ES-I3 (cell line): ENCODE measurements at regions not wholly inside any gene's neighbourhood (a gene's known extent, or its start where the extent isn't known, plus 50 kb on each side); places are given as distances from the start of the nearest gene placed in this dataset.

Experiments
- H3K36me3 ChIP-seq: 2 replicates; pipeline ENCODE4 v1.6.1; 2013; ENCODE audit warnings: mild to moderate bottlenecking, low read length, control low read depth, moderate library complexity; ENCODE audit not compliant: insufficient read depth
- H3K4me1 ChIP-seq: 2 replicates; pipeline ENCODE4 v1.6.1; 2013; ENCODE audit warnings: mild to moderate bottlenecking, control low read depth, low read length; ENCODE audit not compliant: insufficient read depth
- H3K9ac ChIP-seq: 2 replicates; pipeline ENCODE4 v1.6.1; 2013; ENCODE audit warnings: low read depth, mild to moderate bottlenecking, low read length, moderate library complexity
- H3K9me3 ChIP-seq: 2 replicates; pipeline ENCODE4 v1.6.1; 2013; ENCODE audit warnings: mild to moderate bottlenecking, low read length, moderate library complexity; ENCODE audit not compliant: control insufficient read depth, insufficient read depth

DNA sequence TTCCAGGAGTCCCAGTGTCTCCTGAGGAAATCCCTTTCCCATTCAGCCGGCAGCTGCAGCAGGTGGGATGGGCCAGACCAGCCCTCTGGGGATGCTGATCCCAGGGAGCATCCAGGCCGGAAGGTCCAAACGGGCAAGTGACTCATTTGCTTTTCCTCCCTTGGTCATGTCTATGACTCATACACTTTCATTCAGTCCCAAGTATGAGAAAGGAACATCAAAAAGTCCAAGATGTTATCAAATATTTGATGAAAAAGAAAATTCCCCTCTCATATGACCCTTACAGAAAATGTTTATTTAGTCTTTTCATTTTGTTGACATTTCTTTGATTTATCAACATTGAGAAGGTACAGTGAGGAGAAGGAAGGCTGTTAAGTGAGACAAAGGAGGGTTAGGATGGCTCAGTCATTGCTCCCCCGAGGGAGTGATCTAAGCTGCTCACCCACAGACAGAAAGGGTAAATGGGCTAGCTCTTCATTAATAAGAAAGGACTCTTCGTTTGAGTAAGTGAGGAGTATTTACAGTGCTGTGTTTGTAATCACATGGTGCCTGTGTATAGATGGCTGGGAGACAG is 117.6 kb upstream of the ANKRD55 start:
- H3K9ac ChIP-seq: no peak overlapping the region
- peaks cover 25% of the 10 kb centered on the region for H3K4me1 ChIP-seq

DNA sequence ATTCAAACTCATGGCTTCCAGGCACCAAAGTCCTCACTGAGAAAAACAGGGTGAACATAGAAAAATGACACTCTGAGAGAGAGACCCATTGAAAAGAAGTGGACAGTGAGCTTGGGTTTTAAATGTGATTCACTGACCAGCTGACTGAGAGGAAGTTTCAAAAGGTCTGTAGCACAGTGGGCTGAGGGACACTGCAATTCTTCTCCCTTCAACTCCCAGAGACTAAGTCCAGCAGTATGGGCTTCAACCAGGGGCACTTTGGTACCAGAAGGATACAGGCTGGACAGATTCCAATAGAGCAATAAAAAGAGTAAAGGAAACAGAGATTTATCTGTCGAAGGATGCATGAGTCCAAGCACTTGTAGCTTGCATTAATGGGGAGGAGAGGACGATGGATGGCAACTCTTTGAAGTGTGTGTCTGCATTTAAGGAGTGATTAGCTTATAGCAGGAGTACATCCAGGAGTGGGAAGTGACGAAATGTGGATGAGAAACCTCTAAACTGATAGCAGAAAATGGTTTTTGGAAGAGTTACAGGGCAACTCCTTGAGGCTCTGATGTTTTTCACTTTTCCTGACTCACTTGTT is 117.0 kb upstream of the ANKRD55 start:
- Histone ChIP-seq H3K9me3 (no peaks in the 10 kb centered on the region), H3K36me3 (no peaks in the 10 kb centered on the region), H3K9ac (no peak overlapping the region), H3K4me1 (peaks cover 25% of the 10 kb centered on the region)

More for the DNA sequence above, 117.6 kb upstream of the ANKRD55 start:
- Histone ChIP-seq H3K36me3 (no peaks in the 10 kb centered on the region), H3K9me3 (no peaks in the 10 kb centered on the region)

DNA sequence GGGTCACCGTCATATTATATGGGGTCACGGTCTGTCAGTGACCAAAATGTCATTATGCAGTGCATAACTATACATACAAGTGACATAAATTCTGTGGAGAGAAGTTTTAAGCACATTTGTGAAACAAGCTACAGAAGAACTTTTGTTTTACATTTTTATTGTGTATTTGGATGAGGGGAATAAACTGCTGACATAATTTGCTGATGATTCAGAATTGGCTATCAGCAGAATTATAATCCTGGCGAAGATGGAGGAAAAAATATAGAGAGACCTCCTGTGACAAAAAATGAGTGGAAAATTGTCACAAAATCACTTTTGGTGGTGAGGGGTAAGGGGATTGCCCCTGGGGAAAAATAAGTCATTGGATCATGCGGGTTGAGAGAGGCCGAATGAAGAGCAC is 116.3 kb upstream of the ANKRD55 start:
- Histone ChIP-seq H3K9me3 (no peaks in the 10 kb centered on the region), H3K4me1 (peaks cover 25% of the 10 kb centered on the region), H3K9ac (no peak overlapping the region), H3K36me3 (no peaks in the 10 kb centered on the region)

DNA sequence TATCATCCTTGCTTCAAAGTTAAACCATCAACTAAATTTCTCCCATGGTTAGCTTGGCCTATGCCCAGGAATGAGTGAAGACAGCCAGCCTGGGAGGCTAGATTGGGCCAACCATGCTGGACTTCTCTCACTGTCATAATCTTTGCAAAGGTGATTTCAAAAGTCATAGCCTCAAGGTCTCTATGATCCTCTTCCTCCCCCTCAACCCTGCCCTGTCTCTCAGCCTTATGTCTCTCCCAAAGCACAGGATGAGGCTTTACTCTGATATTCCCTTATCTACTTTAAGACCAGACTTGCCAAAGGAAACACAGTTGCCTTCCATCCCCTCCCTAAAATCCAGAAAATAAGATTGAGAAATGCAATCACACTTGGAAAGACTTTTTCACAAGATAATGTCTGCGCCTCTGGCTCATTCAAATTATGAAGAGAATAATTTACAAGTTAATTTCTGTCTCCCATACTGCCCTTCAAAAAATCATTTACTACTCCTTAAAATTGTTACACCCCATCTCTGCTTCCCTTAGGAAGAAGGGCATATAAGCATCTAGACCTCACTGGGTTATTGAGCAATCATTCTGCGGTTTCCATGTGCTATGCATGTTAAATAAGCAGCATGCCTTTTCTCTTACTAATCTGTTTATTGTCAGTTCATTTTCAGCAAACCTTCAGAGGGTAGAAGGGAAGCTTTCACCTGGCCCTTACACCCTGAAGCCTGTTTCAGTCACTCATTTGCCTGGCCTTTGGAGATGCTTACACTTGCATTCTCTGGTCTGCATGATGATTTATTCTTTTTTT is 113.8 kb upstream of the ANKRD55 start:
- Histone ChIP-seq H3K4me1 (peaks cover 18% of the 10 kb centered on the region), H3K9ac (no peak overlapping the region), H3K9me3 (no peaks in the 10 kb centered on the region)

DNA sequence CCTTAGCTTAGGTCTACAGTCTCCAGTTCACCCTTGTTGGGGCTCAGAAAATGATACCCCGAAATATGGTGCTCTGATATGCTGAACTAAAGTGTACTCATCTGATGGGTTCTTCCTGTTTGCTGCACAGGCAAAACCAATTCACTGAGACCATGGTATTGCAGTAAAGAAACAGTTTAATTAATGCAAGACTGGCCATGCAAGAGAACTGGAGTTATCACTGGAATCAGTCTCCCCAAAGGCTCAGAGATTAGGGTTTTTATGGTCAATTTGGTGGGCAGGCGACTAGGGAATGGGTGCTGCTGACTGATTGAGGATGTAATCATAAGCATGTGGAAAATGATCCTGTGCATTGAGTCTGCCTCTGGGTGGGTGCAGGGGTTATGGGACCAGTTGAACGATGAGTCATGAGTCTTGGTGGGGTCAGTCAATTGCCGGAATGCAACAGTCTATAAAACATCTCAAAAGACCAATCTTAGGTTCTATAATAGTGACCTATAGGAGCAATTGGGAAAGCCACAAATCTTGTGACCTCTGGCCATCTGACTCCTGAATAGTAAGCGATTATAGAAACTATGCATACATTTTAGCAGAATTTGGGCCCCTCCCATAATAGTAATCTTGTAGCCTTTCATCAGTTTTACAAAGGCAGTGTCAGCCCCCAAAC is 113.0 kb upstream of the ANKRD55 start:
- H3K4me1 ChIP-seq: peaks cover 18% of the 10 kb centered on the region
- H3K9me3 ChIP-seq: no peaks in the 10 kb centered on the region
- no peak overlapping the region for H3K9ac ChIP-seq
- H3K36me3 ChIP-seq: no peaks in the 10 kb centered on the region

More for the DNA sequence above, 113.8 kb upstream of the ANKRD55 start:
- no peaks in the 10 kb centered on the region for H3K36me3 ChIP-seq

DNA sequence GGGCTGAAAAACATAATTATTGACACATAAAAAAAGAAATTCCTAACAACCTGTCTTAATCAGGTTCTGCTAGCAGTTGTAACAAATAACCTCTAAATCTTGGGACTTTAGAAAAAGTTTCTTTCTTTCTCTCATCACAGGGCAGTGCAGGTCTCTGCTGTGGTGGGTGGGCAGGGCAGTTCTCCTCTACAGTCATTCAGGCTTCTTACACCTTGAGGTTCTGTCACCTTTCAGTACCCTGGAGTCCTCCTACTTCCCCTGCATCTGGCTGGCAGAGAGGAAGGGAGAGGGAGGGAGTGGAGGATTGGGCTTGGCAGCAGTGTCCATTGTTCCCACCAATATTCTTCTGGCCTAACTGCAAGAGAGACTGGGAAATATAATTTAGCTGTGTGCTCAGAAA is 112.2 kb upstream of the ANKRD55 start:
- H3K9ac ChIP-seq: no peak overlapping the region
- no peaks in the 10 kb centered on the region for H3K36me3 ChIP-seq
- no peaks in the 10 kb centered on the region for H3K9me3 ChIP-seq
- peaks cover 14% of the 10 kb centered on the region for H3K4me1 ChIP-seq

DNA sequence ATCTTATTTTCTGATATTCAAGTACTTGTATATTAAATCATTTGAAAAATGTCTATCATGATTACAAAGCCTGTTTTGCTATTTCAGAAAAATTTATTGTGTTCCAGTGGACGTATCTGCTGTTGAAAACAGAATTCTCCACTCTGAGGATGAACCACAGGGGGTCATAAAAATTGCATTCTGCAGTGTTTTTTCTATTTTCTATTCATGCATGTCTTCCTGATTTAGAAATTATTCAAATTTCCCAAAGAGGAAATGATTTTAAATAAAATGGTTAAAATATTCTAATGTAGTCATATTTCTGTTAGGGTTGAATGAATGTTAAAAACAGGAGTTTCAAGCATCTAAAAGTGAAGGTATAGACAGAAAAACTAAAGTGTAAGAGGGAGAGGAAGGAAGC is 111.5 kb upstream of the ANKRD55 start:
- no peaks in the 10 kb centered on the region for H3K9me3 ChIP-seq
- H3K9ac ChIP-seq: no peak overlapping the region
- peaks cover 7% of the 10 kb centered on the region; the same call in 1 of the 2 replicates for H3K4me1 ChIP-seq
- no peaks in the 10 kb centered on the region for H3K36me3 ChIP-seq

DNA sequence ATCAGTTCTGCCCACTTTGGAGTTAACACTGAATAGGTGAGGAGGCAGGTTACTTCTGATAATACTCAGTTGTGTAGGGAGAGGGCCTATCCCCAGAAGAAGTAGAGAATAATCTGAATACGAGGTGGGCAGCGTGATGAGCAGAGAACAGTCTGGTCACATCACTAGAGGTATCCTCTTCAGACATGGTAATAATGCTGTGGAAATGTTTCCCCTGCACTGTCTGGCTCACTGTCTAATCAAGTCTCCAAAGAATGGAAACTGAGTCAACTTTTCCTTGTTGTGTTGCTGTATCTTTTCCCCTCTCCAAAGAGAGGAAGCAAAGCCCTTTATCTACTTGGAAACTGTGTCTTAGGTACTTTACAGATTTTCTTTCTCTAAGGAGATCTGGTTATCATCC is 110.9 kb upstream of the ANKRD55 start:
- H3K9ac ChIP-seq: no peak overlapping the region
- H3K9me3 ChIP-seq: no peaks in the 10 kb centered on the region
- peaks cover 7% of the 10 kb centered on the region; the same call in 1 of the 2 replicates for H3K4me1 ChIP-seq
- H3K36me3 ChIP-seq: no peaks in the 10 kb centered on the region

DNA sequence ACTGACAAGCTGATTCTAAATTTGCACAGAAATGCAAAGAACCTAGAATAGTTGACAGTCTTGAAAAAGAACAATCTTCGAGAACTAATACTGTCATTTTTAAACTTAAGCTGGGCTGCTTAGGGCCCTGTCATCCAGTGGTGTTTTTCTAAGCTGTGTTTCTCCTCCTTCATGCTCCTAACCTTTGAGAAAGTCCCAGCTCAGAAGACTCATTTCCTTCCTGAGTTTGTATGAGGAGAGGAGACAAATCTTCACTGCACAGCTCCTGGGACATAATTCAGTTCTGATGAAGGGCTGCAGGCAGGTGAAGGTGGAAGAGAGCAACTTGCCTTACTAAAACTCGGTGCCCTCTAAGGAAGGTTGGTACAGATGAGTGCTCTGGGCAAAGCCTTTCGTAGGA is 109.5 kb upstream of the ANKRD55 start:
- Histone ChIP-seq H3K4me1 (peaks cover 7% of the 10 kb centered on the region; the same call in 1 of the 2 replicates), H3K9me3 (no peaks in the 10 kb centered on the region), H3K9ac (no peak overlapping the region), H3K36me3 (no peaks in the 10 kb centered on the region)

DNA sequence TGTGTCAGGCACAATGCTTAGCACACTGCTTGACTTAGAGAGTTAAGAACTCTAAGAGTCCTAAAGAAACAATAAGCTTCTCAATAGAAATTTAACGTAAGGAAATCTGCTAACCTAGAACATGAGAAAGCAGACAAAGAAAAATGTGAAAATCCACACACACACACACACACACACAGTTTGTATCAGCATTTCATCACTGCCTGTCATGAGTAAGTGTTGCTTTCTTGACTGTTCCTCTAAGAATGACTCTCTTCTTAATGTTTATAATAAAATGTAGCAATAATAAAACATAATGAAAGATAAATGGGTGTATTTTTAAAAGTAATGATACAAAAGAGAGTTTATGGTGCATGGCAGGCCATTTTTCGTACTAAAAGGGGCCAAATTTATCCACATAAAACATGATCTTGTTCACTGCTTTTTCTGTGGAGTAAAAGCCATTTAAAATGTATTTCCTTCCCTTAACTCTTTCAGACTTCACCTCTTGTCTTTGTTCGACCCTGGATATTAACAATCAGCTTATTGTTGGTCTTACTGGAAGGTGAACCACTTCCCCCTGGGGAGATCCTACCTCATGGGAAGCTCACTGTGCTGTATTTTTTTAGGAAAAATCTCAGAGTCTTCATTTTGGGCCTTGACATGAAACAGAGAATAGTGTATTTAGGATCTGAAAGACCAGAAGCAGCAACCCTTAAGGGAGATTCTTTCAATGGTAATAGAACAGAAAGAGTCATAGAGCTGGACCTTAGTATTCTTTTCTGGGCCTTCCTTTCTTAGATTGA is 107.3 kb upstream of the ANKRD55 start:
- Histone ChIP-seq H3K9me3 (peaks cover 6% of the 10 kb centered on the region), H3K9ac (no peak overlapping the region), H3K4me1 (no peaks in the 10 kb centered on the region), H3K36me3 (no peaks in the 10 kb centered on the region)

DNA sequence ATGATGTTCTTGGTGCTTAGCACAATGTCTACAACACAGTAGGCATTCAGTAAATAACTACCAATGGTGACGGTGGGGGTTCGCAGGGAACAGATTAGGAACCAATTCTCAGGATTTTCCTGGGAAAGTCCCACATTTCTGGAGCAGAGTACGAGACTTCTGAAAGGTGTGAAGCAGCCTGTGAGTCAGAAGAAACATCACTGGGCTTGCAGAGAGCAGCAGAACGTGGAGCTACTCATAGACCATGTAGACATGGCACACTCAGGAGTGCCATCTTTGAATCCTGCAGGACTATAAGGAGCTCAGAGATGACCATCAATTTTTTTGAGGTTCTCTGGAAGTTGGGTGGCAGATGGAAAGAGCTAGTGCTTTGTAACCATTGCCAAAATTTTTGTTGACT is 106.6 kb upstream of the ANKRD55 start:
- H3K36me3 ChIP-seq: no peaks in the 10 kb centered on the region
- H3K9me3 ChIP-seq: peaks cover 8% of the 10 kb centered on the region
- H3K4me1 ChIP-seq: no peaks in the 10 kb centered on the region
- H3K9ac ChIP-seq: no peak overlapping the region

DNA sequence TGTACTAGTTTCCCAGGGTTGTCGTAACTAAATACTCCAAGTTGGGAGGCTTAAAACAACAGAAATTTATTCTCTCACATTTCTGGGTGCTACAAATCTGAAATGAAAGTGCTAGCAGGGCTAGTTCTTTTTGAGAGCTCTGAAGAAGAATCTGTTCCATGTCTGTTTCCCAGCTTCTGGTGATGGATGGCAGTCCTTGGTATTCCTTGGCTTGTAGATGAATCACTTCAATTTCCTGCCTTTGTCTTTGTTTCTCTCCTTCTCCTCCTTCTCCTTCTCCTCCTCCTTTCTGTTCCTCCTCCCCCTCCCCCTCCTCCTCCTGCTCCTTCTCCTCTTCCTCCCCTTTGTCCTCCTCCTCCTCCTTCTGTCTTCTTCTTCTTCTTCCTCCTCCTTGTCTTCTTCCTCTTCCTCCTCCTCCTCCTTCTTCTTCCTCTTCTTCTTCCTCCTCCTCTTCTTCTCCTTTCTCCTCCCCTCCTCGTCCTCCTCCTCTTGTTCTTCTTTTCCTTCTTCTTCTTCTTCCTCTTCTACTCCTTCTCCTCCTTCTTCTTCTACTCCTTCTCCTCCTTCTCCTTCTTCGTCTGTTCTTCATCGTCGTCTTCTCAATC is 104.7 kb upstream of the ANKRD55 start:
- Histone ChIP-seq H3K4me1 (no peaks in the 10 kb centered on the region), H3K9me3 (peaks cover 8% of the 10 kb centered on the region), H3K9ac (no peak overlapping the region), H3K36me3 (no peaks in the 10 kb centered on the region)

DNA sequence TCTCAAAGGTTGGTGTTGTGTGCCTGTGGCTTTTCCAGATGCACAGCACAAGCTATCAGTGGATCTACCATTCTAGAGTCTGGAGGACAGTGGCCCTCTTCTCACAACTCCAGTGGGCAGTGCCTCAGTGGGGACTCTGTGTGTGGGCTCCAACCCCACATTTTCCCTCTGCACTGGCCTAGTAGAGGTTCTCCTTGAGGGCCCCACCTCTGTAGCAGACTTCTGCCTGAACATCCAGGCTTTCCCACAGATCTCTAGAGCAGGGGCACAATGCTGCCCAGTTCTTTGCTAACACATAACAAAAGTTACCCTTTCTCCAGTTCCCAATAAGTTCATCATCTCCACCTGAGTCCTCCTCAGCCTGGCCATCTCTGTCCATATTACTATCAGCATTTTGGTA is 102.1 kb upstream of the ANKRD55 start:
- Histone ChIP-seq H3K9me3 (peaks cover 8% of the 10 kb centered on the region), H3K4me1 (no peaks in the 10 kb centered on the region; the same call in 1 of the 2 replicates), H3K9ac (no peak overlapping the region), H3K36me3 (no peaks in the 10 kb centered on the region)

DNA sequence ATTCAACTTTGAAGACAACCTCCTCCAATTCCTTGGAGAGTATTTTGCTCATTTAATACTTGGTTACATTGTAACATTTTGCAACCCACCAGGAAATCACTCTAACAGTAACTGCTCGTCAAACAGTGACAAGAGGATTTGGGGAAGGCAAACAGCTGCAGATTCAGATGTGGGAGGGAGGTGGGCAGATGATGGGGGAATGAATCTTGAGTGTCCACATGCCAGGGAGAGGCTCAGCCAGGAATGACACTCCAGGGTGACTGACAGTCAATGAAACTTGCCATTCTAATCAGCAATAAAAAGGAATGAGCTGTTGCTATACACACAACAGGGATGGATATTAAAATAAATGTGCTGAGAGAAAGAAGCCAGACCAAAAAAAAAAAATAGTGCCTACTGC is 97.7 kb upstream of the ANKRD55 start:
- H3K4me1 ChIP-seq: peaks cover 12% of the 10 kb centered on the region
- H3K9ac ChIP-seq: no peak overlapping the region
- peaks cover 4% of the 10 kb centered on the region; the same call in 1 of the 2 replicates for H3K9me3 ChIP-seq
- H3K36me3 ChIP-seq: no peaks in the 10 kb centered on the region
